BJ (cell line): ENCODE measurements at regions not wholly inside any gene's neighbourhood (a gene's known extent, or its start where the extent isn't known, plus 50 kb on each side); places are given as distances from the start of the nearest gene placed in this dataset.
"Not testable (repeated sequence)": the region's sequence is repeated elsewhere in the genome, so short reads cannot be mapped to it uniquely, and the experiment has no call there.

Experiments used
- CTCF ChIA-PET: fragments of 350-600 bp; formaldehyde crosslinking; extraction: SDS; loops from one replicate; lab custom pipeline; 2021; ENCODE audit warnings: antibody characterized with exemption, inconsistent platforms; lab: Yijun Ruan, JAX
- POLR2A ChIA-PET: fragments of 300-600 bp; sonication (Branson Sonifier 250); formaldehyde crosslinking; extraction: SDS; loops from one replicate; lab custom pipeline; 2021; ENCODE audit warnings: antibody characterized with exemption; lab: Charles Lee
- DNase-seq: peaks from one replicate; pipeline ENCODE4 v3.0.0-alpha.2; 2011; ENCODE audit warnings: low read depth
- H3K27me3 ChIP-seq: 2 replicates; pipeline ENCODE4 v1.6.0; 2011; ENCODE audit warnings: low read length; ENCODE audit not compliant: control insufficient read depth, insufficient read depth
- H3K36me3 ChIP-seq: 2 replicates; pipeline ENCODE4 v1.5.1; 2011; ENCODE audit warnings: low read length; ENCODE audit not compliant: control insufficient read depth, insufficient read depth
- H3K4me3 ChIP-seq: 2 replicates; pipeline ENCODE4 v1.5.1; 2011; ENCODE audit warnings: low read depth, mild to moderate bottlenecking, control low read depth, low read length
- TF ChIP-seq, protein P1 (sequence below): IDR thresholded peaks from 2 replicates; pipeline ENCODE4 v1.5.1; 2011; ENCODE audit warnings: low read depth, mild to moderate bottlenecking, control low read depth, inconsistent platforms, low read length, moderate library complexity; ENCODE audit not compliant: insufficient read depth

DNA sequence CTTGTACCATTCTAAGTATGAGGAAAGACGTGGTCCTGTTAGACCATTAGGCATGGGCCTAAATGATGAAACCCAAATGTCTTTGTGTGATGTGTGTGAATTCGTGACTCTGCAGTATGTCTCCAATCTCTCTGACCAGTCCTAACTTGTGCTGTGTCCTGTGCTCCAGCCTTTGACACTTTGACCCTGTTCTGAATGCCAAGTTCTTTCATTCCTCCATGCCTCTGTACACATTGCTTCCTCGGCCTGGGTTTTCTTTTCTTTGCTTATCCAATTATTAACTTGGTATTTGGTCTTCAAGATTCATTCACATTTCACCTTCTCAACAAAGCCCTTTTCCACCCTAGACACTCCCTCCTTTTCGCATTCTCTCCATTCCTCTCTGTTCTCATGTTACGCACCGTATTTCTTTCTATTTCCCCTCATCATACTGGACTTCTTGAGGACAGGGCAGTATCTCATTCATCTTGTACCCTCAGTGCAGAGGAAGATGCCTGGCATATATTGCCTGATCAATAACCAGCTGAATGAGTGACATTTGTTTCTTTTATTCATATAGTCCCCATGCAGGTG lies 138.7 kb downstream of the F11 start:
- TF ChIP-seq, protein P1, sequence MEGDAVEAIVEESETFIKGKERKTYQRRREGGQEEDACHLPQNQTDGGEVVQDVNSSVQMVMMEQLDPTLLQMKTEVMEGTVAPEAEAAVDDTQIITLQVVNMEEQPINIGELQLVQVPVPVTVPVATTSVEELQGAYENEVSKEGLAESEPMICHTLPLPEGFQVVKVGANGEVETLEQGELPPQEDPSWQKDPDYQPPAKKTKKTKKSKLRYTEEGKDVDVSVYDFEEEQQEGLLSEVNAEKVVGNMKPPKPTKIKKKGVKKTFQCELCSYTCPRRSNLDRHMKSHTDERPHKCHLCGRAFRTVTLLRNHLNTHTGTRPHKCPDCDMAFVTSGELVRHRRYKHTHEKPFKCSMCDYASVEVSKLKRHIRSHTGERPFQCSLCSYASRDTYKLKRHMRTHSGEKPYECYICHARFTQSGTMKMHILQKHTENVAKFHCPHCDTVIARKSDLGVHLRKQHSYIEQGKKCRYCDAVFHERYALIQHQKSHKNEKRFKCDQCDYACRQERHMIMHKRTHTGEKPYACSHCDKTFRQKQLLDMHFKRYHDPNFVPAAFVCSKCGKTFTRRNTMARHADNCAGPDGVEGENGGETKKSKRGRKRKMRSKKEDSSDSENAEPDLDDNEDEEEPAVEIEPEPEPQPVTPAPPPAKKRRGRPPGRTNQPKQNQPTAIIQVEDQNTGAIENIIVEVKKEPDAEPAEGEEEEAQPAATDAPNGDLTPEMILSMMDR = no peak
- ChIA-PET CTCF (no interaction called here), POLR2A (no interaction called here)
- Histone ChIP-seq H3K4me3 (no peak overlapping the region), H3K36me3 (no peaks in the 10 kb centered on the region), H3K27me3 (no peaks in the 10 kb centered on the region)
- DNase-seq = no peak

DNA sequence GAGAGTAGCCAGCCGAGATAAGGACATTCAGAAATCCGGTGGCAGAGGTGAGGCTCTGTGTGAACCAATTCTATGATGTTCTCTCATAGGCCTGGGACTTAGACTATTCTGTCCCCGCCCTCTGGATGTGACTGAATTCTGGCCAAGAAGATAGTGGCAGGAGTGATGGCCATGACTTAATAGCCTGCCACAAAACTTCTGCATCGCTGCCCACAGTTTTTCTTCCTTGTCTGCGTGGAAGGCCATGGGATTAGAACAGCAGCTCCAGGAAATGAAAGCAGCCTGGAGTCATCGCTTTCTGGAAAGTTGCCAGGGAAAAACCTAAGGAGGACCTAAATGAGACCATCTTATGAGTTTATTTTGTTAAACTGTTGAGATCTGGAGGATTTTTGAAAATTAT lies 134.7 kb downstream of the F11 start:
- TF ChIP-seq, protein P1 = no peak
- Histone ChIP-seq H3K4me3 (no peak overlapping the region), H3K36me3 (no peaks in the 10 kb centered on the region), H3K27me3 (no peaks in the 10 kb centered on the region)
- ChIA-PET CTCF (no interaction called here), POLR2A (no interaction called here)
- no peak for DNase-seq

DNA sequence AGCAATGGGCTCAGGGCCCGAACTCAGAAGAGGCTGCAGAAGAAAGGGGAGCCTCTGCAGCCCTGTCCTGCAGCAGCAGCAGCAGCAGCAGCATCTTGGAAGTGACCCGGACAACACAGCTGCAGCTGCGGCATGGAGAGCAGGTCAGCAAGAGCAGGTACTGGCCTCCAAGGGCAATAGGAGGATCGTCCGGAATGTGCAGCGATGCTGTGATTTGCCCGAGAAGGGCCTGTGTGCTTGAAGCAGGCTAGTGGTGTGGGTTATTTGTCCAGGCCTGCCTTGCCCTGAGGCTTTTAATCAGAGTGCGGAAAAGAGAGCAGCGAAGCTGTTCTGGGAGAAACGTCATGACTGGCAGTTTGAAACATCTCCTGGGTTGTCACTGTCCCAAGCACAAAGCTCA lies 126.0 kb downstream of the F11 start:
- TF ChIP-seq, protein P1 = no peak
- H3K27me3 ChIP-seq = no peaks in the 10 kb centered on the region
- no peak for DNase-seq
- ChIA-PET CTCF (interaction anchor here (0.8 kb wide), 1 partner anchor 10 kb away, joined by 3 read pairs; no protein-coding TSS in a partner anchor), POLR2A (no interaction called here)
- H3K4me3 ChIP-seq = no peak overlapping the region
- H3K36me3 ChIP-seq = no peaks in the 10 kb centered on the region

- CTCF ChIA-PET, DNase-seq, H3K4me3 ChIP-seq, POLR2A ChIA-PET, H3K36me3 ChIP-seq, H3K27me3 ChIP-seq: not testable (repeated sequence)
Observed at GRCh38 chr4:186384328-186384727, 118.3 kb downstream of the F11 start.

- ChIA-PET CTCF (no interaction called here), POLR2A (no interaction called here)
- Histone ChIP-seq H3K36me3 (no peaks in the 10 kb centered on the region), H3K27me3 (no peaks in the 10 kb centered on the region), H3K4me3 (no peak overlapping the region)
- no peak for DNase-seq
- TF ChIP-seq, protein P1 = no peak
Observed at GRCh38 chr4:186368281-186368680, 102.3 kb downstream of the F11 start.

DNA sequence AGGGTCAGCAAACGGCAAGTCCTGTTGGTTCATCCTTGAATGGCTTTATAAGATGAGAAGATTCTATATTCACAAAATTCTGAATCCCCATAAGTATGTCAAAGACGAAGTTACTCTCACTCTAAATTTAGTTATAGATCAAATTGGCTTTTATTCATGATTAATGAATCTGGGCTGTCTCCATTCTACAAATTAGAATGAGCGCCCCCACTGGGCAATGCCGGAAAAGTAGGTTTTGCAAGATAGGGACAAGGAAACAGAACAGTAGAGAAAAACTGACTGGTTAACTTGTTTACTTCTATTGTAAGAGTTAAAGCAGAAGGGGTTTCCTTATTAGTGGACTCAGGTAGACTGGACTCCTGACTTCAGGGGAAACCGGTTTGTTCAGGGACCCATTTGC lies 100.3 kb downstream of the F11 start:
- ChIA-PET CTCF (no interaction called here), POLR2A (no interaction called here)
- no peak overlapping the region for H3K4me3 ChIP-seq
- no peaks in the 10 kb centered on the region for H3K36me3 ChIP-seq
- no peak for DNase-seq
- TF ChIP-seq, protein P1 = no peak
- H3K27me3 ChIP-seq = no peaks in the 10 kb centered on the region

DNA sequence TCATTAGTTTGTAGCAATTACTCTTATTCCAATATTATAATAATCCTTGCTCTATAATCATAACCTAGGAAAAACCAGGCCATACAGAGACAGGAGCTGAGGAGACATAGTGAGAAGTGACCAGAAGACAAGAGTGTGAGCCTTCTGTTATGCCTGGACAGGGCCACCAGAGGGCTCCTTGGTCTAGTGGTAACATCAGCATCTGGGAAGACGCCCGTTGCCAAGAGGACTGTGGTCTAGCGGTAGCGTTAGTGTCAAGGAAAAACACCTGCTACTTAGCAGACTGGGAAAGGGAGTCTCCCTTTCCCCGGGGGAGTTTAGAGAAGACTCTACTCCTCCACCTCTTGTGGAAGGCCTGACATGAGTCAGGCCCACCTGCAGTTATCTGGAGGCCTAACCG lies 97.0 kb downstream of the F11 start:
- H3K4me3 ChIP-seq, H3K36me3 ChIP-seq, DNase-seq, H3K27me3 ChIP-seq, CTCF ChIA-PET, POLR2A ChIA-PET: not testable (repeated sequence)
